Mucosa of descending colon (tissue), 3 donors: ENCODE measurements at regions not wholly inside any gene's neighbourhood (a gene's known extent, or its start where the extent isn't known, plus 50 kb on each side); places are given as distances from the start of the nearest gene placed in this dataset.

Source experiments
- ATAC-seq: fragments of 200-7000 bp; cut with Tn5 transposase; one replicate; pipeline ENCODE4 v1.9.1; 2020; ENCODE audit warnings: mild to moderate bottlenecking, moderate library complexity
- DNase-seq, 3 donors: peaks; one replicate each; pipeline ENCODE4 v3.0.0-alpha.2; 2020
- H3K36me3 ChIP-seq: fragments of 200-600 bp; one replicate; pipeline ENCODE4 v1.8.0; 2021; ENCODE audit warnings: low read depth, mild to moderate bottlenecking
- H3K4me1 ChIP-seq: fragments of 200-600 bp; one replicate; pipeline ENCODE4 v1.8.0; 2021; ENCODE audit warnings: low read depth, mild to moderate bottlenecking
- H3K4me3 ChIP-seq: fragments of 200-600 bp; one replicate; pipeline ENCODE4 v1.8.0; 2021; ENCODE audit warnings: mild to moderate bottlenecking
- H3K9me3 ChIP-seq: fragments of 200-600 bp; one replicate; pipeline ENCODE4 v1.8.0; 2021; ENCODE audit warnings: mild to moderate bottlenecking
- CTCF ChIP-seq: fragments of 200-600 bp; IDR thresholded peaks from one replicate; pipeline ENCODE4 v1.8.0; 2022; ENCODE audit warnings: antibody characterized with exemption, mild to moderate bottlenecking
- intact Hi-C, 2 donors: fragments of 100-400 bp; cut with DNase I in 1 of 2; cut with micrococcal nuclease in 1 of 2; formaldehyde crosslinking; loops; one replicate each; pipeline versions ENCODE4 v1.11.0 to v1.11.1; 2022; cut with DNase I, micrococcal nuclease
- donor health status: DM: no; HTN: no; CAD: no; lungs with moderate emphysema.
- donor health status: DM: no; HTN: no; CAD: no.
- donor health status: DM: no; HTN: yes; CAD: no.

GRCh38 chr4:156503119-156503518 lies 468.5 kb downstream of the PDGFC start:
- intact Hi-C loops = no loop called here
- TF ChIP-seq CTCF = no peak
- ATAC-seq (no peak), DNase-seq (no peak)
- no peak overlapping the region for H3K4me3 ChIP-seq
- no peaks in the 10 kb centered on the region for H3K9me3 ChIP-seq
- H3K4me1 ChIP-seq = no peaks in the 10 kb centered on the region
- H3K36me3 ChIP-seq = no peaks in the 10 kb centered on the region

GRCh38 chr4:156501962-156502361 lies 469.6 kb downstream of the PDGFC start:
- no peaks in the 10 kb centered on the region for H3K4me1 ChIP-seq
- TF ChIP-seq CTCF = no peak
- ATAC-seq (no peak), DNase-seq (no peak)
- no peaks in the 10 kb centered on the region for H3K36me3 ChIP-seq
- H3K4me3 ChIP-seq = no peak overlapping the region
- H3K9me3 ChIP-seq = no peaks in the 10 kb centered on the region
- intact Hi-C loops = no loop called here

GRCh38 chr4:156499684-156500083 lies 471.9 kb downstream of the PDGFC start:
- TF ChIP-seq CTCF = no peak
- ATAC-seq (no peak), DNase-seq (no peak)
- Histone ChIP-seq H3K9me3 (no peaks in the 10 kb centered on the region), H3K36me3 (no peaks in the 10 kb centered on the region), H3K4me1 (no peaks in the 10 kb centered on the region), H3K4me3 (no peak overlapping the region)
- intact Hi-C loops = no loop called here

GRCh38 chr4:156497486-156497885 lies 474.1 kb downstream of the PDGFC start:
- H3K4me3 ChIP-seq = no peak overlapping the region
- H3K4me1 ChIP-seq = no peaks in the 10 kb centered on the region
- no peaks in the 10 kb centered on the region for H3K36me3 ChIP-seq
- H3K9me3 ChIP-seq = no peaks in the 10 kb centered on the region
- intact Hi-C loops = no loop called here
- DNase-seq (no peak), ATAC-seq (no peak)
- no peak for TF ChIP-seq CTCF

- intact Hi-C loops = no loop called here
- Histone ChIP-seq H3K4me1 (no peaks in the 10 kb centered on the region), H3K36me3 (no peaks in the 10 kb centered on the region), H3K4me3 (no peak overlapping the region), H3K9me3 (no peaks in the 10 kb centered on the region)
- TF ChIP-seq CTCF = no peak
- DNase-seq = no peak
- no peak for ATAC-seq
Measured at GRCh38 chr4:156496797-156497196, 474.8 kb downstream of the PDGFC start.

- no peak for DNase-seq
- no peaks in the 10 kb centered on the region for H3K36me3 ChIP-seq
- no peak for TF ChIP-seq CTCF
- ATAC-seq = no peak
- no peaks in the 10 kb centered on the region for H3K9me3 ChIP-seq
- intact Hi-C loops = no loop called here
- no peak overlapping the region for H3K4me3 ChIP-seq
- no peaks in the 10 kb centered on the region for H3K4me1 ChIP-seq
Measured at GRCh38 chr4:156495836-156496235, 475.8 kb downstream of the PDGFC start.
